Pancreas (tissue), 10 donors: ENCODE measurements at regions not wholly inside any gene's neighbourhood (a gene's known extent, or its start where the extent isn't known, plus 50 kb on each side); places are given as distances from the start of the nearest gene placed in this dataset.

Experiments used
- ATAC-seq, 4 donors: fragments of 200-7000 bp; cut with Tn5 transposase; one replicate each; pipeline versions ENCODE4 v1.8.0 to v1.9.1; 2020; ENCODE audit warnings: mild to moderate bottlenecking in 4 of 4, moderate library complexity in 4 of 4
- DNase-seq, 6 donors: peaks; one replicate each; pipeline ENCODE4 v3.0.0-alpha.2; 2020
- FAIRE-seq: peaks from 2 replicates; lab custom pipeline; 2012; peaks lifted over from hg19 to GRCh38; lab: Jason Lieb, UNC
- H3K27ac ChIP-seq, 4 donors: fragments of 200-600 bp; sonication (generic); 1 replicate in 3 of 4; 2 replicates in 1 of 4; pipeline versions ENCODE4 v1.5.0 to v1.8.0; 2020
- H3K27me3 ChIP-seq, 4 donors: fragments of 200-600 bp; one replicate each; pipeline ENCODE4 v1.8.0; 2021
- H3K36me3 ChIP-seq, 3 donors: fragments of 200-600 bp; sonication (generic) in 1 of 3; one replicate each; pipeline versions ENCODE4 v1.5.0 to v1.8.0; 2020 to 2021
- H3K4me1 ChIP-seq, 3 donors: fragments of 200-600 bp; one replicate each; pipeline ENCODE4 v1.8.0; 2021
- H3K4me3 ChIP-seq, 4 donors: fragments of 200-600 bp; sonication (generic) in 2 of 4; one replicate each; pipeline versions ENCODE4 v1.5.0 to v1.8.0; 2020 to 2021
- H3K9me3 ChIP-seq, 4 donors: fragments of 200-600 bp; one replicate each; pipeline ENCODE4 v1.8.0; 2021
- WGBS, 2 donors: extraction: QIAGEN DNeasy Blood & Tissue Kit; methylation state at CpG; one replicate each; pipeline ENCODE4 v1.1.7; 2013; 5-methylcytosine and 5-hydroxymethylcytosine counted together
- intact Hi-C, 3 donors: fragments of 100-400 bp; cut with DNase I; formaldehyde crosslinking; loops; one replicate each; pipeline versions ENCODE4 v1.11.1 to v1.14.2; 2022
- TF ChIP-seq, protein P1 (sequence below), 4 donors: fragments of 200-600 bp; sonication (generic) in 3 of 4; IDR thresholded peaks; one replicate each; pipeline versions ENCODE4 v1.5.0 to v1.8.0; 2021; ENCODE audit warnings: antibody characterized with exemption in 4 of 4
- donor health status: healthy with polysubstance abuse.
- donor health status: DM: no; HTN: no; CAD: no; lungs with moderate emphysema.
- donor health status: DM: no; HTN: no; CAD: no.
- donor health status: control.
- donor health status: control.
- donor health status: Bipolar disorder and iron deficiency.
- donor health status: DM: yes; HTN: yes; CAD: no.
- donor health status: DM: no; HTN: no; CAD: no.
- donor health status: DM: no; HTN: no; CAD: no.
- donor health status: DM: yes; HTN: yes; CAD: no.

DNA sequence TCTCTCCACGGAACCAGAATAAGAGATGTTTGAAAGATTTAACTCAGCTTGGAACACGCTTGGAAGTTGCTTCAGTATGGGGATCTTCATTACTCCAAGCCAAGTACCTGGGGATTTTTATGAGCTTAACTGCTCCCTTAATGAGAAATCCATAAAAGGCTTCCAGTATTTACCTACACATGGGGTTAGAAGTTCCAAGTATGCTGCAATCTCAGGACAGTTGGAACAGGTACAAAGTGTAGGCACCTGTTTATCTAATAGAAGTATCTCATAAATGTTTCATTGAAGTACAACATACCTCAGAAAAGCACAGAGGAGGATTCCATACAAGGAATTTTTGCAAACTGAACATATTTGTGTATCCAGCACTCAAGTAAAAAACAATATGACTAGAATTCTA, 161.6 kb upstream of the PIRT start:
- H3K36me3 ChIP-seq, result no peaks in the 10 kb centered on the region
- DNase-seq (no peak), FAIRE-seq (no peak), ATAC-seq (no peak)
- H3K27ac ChIP-seq, result no peak overlapping the region
- 48 to 53% methylated on average over 2 of the region's 2 CpGs for WGBS, 2 donors
- intact Hi-C loops, result no loop called here
- TF ChIP-seq, protein P1, sequence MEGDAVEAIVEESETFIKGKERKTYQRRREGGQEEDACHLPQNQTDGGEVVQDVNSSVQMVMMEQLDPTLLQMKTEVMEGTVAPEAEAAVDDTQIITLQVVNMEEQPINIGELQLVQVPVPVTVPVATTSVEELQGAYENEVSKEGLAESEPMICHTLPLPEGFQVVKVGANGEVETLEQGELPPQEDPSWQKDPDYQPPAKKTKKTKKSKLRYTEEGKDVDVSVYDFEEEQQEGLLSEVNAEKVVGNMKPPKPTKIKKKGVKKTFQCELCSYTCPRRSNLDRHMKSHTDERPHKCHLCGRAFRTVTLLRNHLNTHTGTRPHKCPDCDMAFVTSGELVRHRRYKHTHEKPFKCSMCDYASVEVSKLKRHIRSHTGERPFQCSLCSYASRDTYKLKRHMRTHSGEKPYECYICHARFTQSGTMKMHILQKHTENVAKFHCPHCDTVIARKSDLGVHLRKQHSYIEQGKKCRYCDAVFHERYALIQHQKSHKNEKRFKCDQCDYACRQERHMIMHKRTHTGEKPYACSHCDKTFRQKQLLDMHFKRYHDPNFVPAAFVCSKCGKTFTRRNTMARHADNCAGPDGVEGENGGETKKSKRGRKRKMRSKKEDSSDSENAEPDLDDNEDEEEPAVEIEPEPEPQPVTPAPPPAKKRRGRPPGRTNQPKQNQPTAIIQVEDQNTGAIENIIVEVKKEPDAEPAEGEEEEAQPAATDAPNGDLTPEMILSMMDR (IDR thresholded peaks at IDR 0.05), result no peak
- no peaks in the 10 kb centered on the region for H3K4me1 ChIP-seq
- no peaks in the 10 kb centered on the region for H3K27me3 ChIP-seq
- no peaks in the 10 kb centered on the region for H3K9me3 ChIP-seq
- no peak overlapping the region for H3K4me3 ChIP-seq

- H3K9me3 ChIP-seq, result no peaks in the 10 kb centered on the region
- DNase-seq, result no peak
- H3K27me3 ChIP-seq, result no peaks in the 10 kb centered on the region
- WGBS, 2 donors, result 54 to 67% methylated on average over 7 of the region's 7 CpGs
- FAIRE-seq, result no peak
- no peak overlapping the region for H3K27ac ChIP-seq
- no peak for ATAC-seq
- no peaks in the 10 kb centered on the region for H3K36me3 ChIP-seq
- intact Hi-C loops, result no loop called here
- TF ChIP-seq, protein P1 (IDR thresholded peaks at IDR 0.05), result no peak
- H3K4me1 ChIP-seq, result no peaks in the 10 kb centered on the region
- no peak overlapping the region for H3K4me3 ChIP-seq
Measured at GRCh38 chr17:10993126-10993525, 155.2 kb upstream of the PIRT start.

DNA sequence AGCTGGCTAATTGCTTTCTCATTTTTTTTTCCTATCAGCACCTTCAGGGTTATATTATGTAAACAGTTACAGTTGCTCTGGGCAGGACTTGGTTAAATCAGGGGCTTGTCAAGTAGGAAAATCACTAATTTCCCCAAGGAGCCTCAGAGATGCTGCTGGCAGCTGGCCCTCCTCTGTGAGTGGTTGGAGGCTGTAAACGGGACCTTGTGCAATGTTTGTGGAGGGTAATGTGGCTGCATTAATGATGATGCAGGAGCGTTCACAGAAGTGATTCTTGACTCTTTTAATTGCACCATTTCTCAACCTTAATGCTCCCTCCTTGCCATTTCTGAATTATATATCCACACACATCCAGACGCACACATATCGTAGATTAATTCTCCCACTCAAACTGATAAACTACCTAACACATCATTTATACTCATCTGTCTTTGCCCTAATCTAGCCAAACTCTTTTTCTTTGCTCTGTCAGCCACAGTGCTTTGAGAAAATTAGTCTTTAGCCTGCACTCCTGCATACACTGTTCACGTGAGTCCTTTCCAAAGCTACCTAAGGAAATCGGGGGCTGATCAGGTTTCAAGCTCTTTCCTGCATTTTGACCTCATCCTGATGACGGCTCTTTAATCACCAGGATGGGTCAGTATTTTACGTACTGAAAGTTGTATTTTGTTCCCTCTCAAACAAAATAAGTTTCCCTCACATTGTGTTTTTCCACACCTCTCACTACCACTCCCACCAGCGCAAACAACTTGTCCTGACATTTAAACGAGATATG, 154.4 kb upstream of the PIRT start:
- 16 to 17% methylated on average over 10 of the region's 10 CpGs for WGBS, 2 donors
- FAIRE-seq, result no peak

DNA sequence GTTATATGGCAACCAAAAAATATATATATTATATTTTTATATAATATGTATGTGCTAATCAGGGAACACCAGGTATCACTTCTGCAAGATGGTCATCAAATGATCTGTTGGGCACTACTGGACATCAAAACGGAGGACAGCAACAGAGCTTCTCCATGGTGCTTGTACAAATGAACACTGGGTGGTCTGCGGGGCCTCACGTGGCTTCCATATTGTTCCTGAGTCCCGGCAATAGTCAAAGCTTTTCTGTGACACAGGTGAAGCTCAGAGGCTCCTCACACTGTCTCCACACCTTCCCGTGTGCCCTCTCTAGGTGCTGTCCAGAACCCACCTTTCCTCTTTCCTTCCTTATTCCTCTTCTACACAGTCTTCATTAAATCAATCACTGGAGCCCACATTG, 149.9 kb upstream of the PIRT start:
- DNase-seq (no peak), FAIRE-seq (no peak), ATAC-seq (no peak)
- no peak overlapping the region for H3K4me3 ChIP-seq
- no peaks in the 10 kb centered on the region for H3K4me1 ChIP-seq
- H3K9me3 ChIP-seq, result no peaks in the 10 kb centered on the region
- no peak overlapping the region for H3K27ac ChIP-seq
- no peaks in the 10 kb centered on the region for H3K27me3 ChIP-seq
- intact Hi-C loops, result no loop called here
- 53 to 65% methylated on average over 5 of the region's 5 CpGs for WGBS, 2 donors
- H3K36me3 ChIP-seq, result no peaks in the 10 kb centered on the region
- TF ChIP-seq, protein P1 (IDR thresholded peaks at IDR 0.05), result no peak

More for the DNA sequence above, 154.4 kb upstream of the PIRT start:
- TF ChIP-seq, protein P1 (IDR thresholded peaks at IDR 0.05), result no peak
- Histone ChIP-seq H3K9me3 (no peaks in the 10 kb centered on the region), H3K36me3 (no peaks in the 10 kb centered on the region), H3K27me3 (no peaks in the 10 kb centered on the region), H3K4me3 (no peak overlapping the region), H3K4me1 (no peaks in the 10 kb centered on the region), H3K27ac (no peak overlapping the region)
- DNase-seq (no peak), ATAC-seq (peak in 2 of 4 donors; percentile 36 to 41)
- intact Hi-C loops, result no loop called here

DNA sequence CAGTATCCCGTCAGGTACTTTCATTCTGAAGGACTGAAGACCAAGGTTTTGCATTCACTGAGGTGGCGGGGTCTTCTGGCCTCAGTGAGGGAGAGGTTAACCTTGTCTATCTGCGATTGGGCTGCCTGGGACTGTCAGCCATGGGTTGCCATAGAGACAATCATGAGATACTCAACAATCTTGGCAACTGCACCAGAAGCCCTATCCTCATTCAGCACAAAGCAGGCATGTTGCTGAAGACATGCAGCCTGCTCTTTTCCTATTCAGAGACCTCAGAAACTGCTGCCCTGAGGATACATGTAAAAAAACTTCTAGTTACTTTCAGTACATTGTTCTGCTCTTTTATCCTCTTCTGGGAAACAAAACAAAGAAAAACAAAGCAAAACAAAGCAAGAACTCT, 146.3 kb upstream of the PIRT start:
- intact Hi-C loops, result no loop called here
- Histone ChIP-seq H3K27me3 (no peaks in the 10 kb centered on the region), H3K27ac (no peak overlapping the region), H3K4me3 (no peak overlapping the region), H3K9me3 (no peaks in the 10 kb centered on the region), H3K36me3 (no peaks in the 10 kb centered on the region), H3K4me1 (no peaks in the 10 kb centered on the region)
- ATAC-seq (no peak), FAIRE-seq (no peak), DNase-seq (no peak)
- WGBS, 2 donors, result 43 to 66% methylated on average over 3 of the region's 3 CpGs
- TF ChIP-seq, protein P1 (IDR thresholded peaks at IDR 0.05), result no peak
